H9 (cell line): ENCODE measurements at regions not wholly inside any gene's neighbourhood (a gene's known extent, or its start where the extent isn't known, plus 50 kb on each side); places are given as distances from the start of the nearest gene placed in this dataset.

Experiments used
- DNase-seq: peaks from one replicate; pipeline ENCODE4 v3.0.0-alpha.2; 2017
- H2AFZ ChIP-seq: one replicate; pipeline ENCODE4 v1.6.1; 2013; ENCODE audit warnings: mild to moderate bottlenecking, low read length, control low read depth, moderate library complexity
- H2AK5ac ChIP-seq: 2 replicates; pipeline ENCODE4 v1.6.1; 2013; ENCODE audit warnings: low read length, control low read depth, mixed read lengths; ENCODE audit not compliant: insufficient read length
- H2BK120ac ChIP-seq: one replicate; pipeline ENCODE4 v1.6.1; 2013; ENCODE audit warnings: low read depth, mild to moderate bottlenecking, low read length, control low read depth, inconsistent platforms; ENCODE audit not compliant: poor library complexity, severe bottlenecking
- H2BK12ac ChIP-seq: 2 replicates; pipeline ENCODE4 v1.6.1; 2013; ENCODE audit warnings: low read length, control low read depth, mixed read lengths, low read depth; ENCODE audit not compliant: insufficient read length
- H2BK15ac ChIP-seq: 2 replicates; pipeline ENCODE4 v1.6.1; 2013; ENCODE audit warnings: low read depth, low read length, control low read depth
- H2BK20ac ChIP-seq: one replicate; pipeline ENCODE4 v1.6.1; 2013; ENCODE audit warnings: low read depth, mild to moderate bottlenecking, low read length, control low read depth, inconsistent platforms; ENCODE audit not compliant: poor library complexity, severe bottlenecking
- H2BK5ac ChIP-seq: 2 replicates; pipeline ENCODE4 v1.6.1; 2013; ENCODE audit warnings: low read length, control low read depth, mixed read lengths; ENCODE audit not compliant: insufficient read length
- H3K14ac ChIP-seq: 2 replicates; pipeline ENCODE4 v1.6.1; 2013; ENCODE audit warnings: low read length, control low read depth; ENCODE audit not compliant: insufficient read depth
- H3K18ac ChIP-seq: 2 replicates; pipeline ENCODE4 v1.6.1; 2013; ENCODE audit warnings: low read depth, mild to moderate bottlenecking, mixed read lengths, low read length, control low read depth; ENCODE audit not compliant: insufficient read length
- H3K23ac ChIP-seq: 2 replicates; pipeline ENCODE4 v1.6.1; 2013; ENCODE audit warnings: low read length, control low read depth, mixed read lengths, low read depth; ENCODE audit not compliant: insufficient read length
- H3K23me2 ChIP-seq: 2 replicates; pipeline ENCODE4 v1.6.1; 2013; ENCODE audit warnings: low read depth, mild to moderate bottlenecking, mixed read lengths, low read length, control low read depth; ENCODE audit not compliant: insufficient read length, poor library complexity, severe bottlenecking
- H3K27ac ChIP-seq: 2 replicates; pipeline ENCODE4 v1.5.1; 2013; ENCODE audit warnings: low read length, control low read depth, mixed read lengths, low read depth; ENCODE audit not compliant: insufficient read length
- H3K27me3 ChIP-seq: 2 replicates; pipeline ENCODE4 v1.6.1; 2013; ENCODE audit warnings: low read length, control low read depth, inconsistent platforms; ENCODE audit not compliant: insufficient read depth
- H3K4ac ChIP-seq: 2 replicates; pipeline ENCODE4 v1.6.1; 2013; ENCODE audit warnings: low read depth, mild to moderate bottlenecking, control low read depth, inconsistent platforms, low read length, moderate library complexity
- H3K4me1 ChIP-seq: 2 replicates; pipeline ENCODE4 v1.6.1; 2013; ENCODE audit warnings: low read length, control low read depth, inconsistent platforms; ENCODE audit not compliant: insufficient read depth
- H3K4me2 ChIP-seq: 2 replicates; pipeline ENCODE4 v1.6.1; 2013; ENCODE audit warnings: low read length, control low read depth, mixed read lengths; ENCODE audit not compliant: insufficient read length, insufficient read depth
- H3K56ac ChIP-seq: 2 replicates; pipeline ENCODE4 v1.6.1; 2013; ENCODE audit warnings: low read depth, mild to moderate bottlenecking, mixed read lengths, low read length, control low read depth; ENCODE audit not compliant: insufficient read length
- H3K79me1 ChIP-seq: 2 replicates; pipeline ENCODE4 v1.6.1; 2013; ENCODE audit warnings: low read depth, mild to moderate bottlenecking, moderate library complexity, low read length, control low read depth, inconsistent platforms; ENCODE audit not compliant: insufficient read depth, poor library complexity, severe bottlenecking
- H3K79me2 ChIP-seq: 2 replicates; pipeline ENCODE4 v1.6.1; 2013; ENCODE audit warnings: low read length, control low read depth, inconsistent platforms; ENCODE audit not compliant: insufficient read depth
- H3K9ac ChIP-seq: 2 replicates; pipeline ENCODE4 v1.6.1; 2013; ENCODE audit warnings: low read length, control low read depth, mixed read lengths; ENCODE audit not compliant: insufficient read length; ENCODE audit errors: extremely low read depth
- H3K9me3 ChIP-seq: one replicate; pipeline ENCODE4 v1.6.1; 2013; ENCODE audit warnings: low read depth, low read length, inconsistent platforms; ENCODE audit not compliant: control insufficient read depth
- H3T11ph ChIP-seq: one replicate; pipeline ENCODE4 v1.6.1; 2013; ENCODE audit warnings: mild to moderate bottlenecking, low read length, control low read depth, inconsistent platforms
- H4K20me1 ChIP-seq: one replicate; pipeline ENCODE4 v1.6.1; 2013; ENCODE audit not compliant: control insufficient read depth, insufficient read length, insufficient read depth
- H4K5ac ChIP-seq: 2 replicates; pipeline ENCODE4 v1.6.1; 2013; ENCODE audit warnings: low read depth, mild to moderate bottlenecking, mixed read lengths, low read length, control low read depth; ENCODE audit not compliant: insufficient read length
- H4K8ac ChIP-seq: replicated peaks from 2 replicates; pipeline ENCODE4 v1.6.1; 2013; ENCODE audit warnings: low read length, control low read depth, mixed read lengths, low read depth; ENCODE audit not compliant: insufficient read length
- H4K91ac ChIP-seq: 2 replicates; pipeline ENCODE4 v1.6.1; 2013; ENCODE audit warnings: low read depth, mild to moderate bottlenecking, moderate library complexity, mixed read lengths, low read length, control low read depth; ENCODE audit not compliant: insufficient read length
- H3K27ac Mint-ChIP-seq, 3 experiments: 2 replicates in 2 of 3; 3 replicates in 1 of 3; pipeline ENCODE4 v1.8.0; 2020 to 2021; ENCODE audit warnings: mixed read lengths in 3 of 3, mild to moderate bottlenecking in 1 of 3, moderate library complexity in 1 of 3
- H3K27me3 Mint-ChIP-seq: 2 replicates; pipeline ENCODE4 v1.8.0; 2021; ENCODE audit warnings: low read depth, mild to moderate bottlenecking, moderate library complexity, mixed read lengths
- H3K36me3 Mint-ChIP-seq, 3 experiments: 2 replicates in 2 of 3; 3 replicates in 1 of 3; pipeline ENCODE4 v1.8.0; 2020 to 2021; ENCODE audit warnings: low read depth in 3 of 3, mixed read lengths in 3 of 3; ENCODE audit not compliant: insufficient read depth in 1 of 3
- H3K4me1 Mint-ChIP-seq, 2 experiments: 2 replicates each; pipeline ENCODE4 v1.8.0; 2020; ENCODE audit warnings: mixed read lengths in 2 of 2
- H3K4me3 Mint-ChIP-seq, 2 experiments: 2 replicates in 1 of 2; 3 replicates in 1 of 2; pipeline ENCODE4 v1.8.0; 2020 to 2021; ENCODE audit warnings: mild to moderate bottlenecking in 2 of 2, mixed read lengths in 2 of 2, moderate library complexity in 1 of 2
- H3K9me3 Mint-ChIP-seq, 2 experiments: 2 replicates in 1 of 2; 3 replicates in 1 of 2; pipeline ENCODE4 v1.8.0; 2020; ENCODE audit warnings: mild to moderate bottlenecking in 2 of 2, mixed read lengths in 2 of 2, moderate library complexity in 1 of 2
- TF ChIP-seq, protein P1 (sequence below): fragments of 200-600 bp; sonication (generic); conservative IDR thresholded peaks from 3 replicates; pipeline ENCODE4 v1.8.0; 2021; ENCODE audit warnings: antibody characterized with exemption, mild to moderate bottlenecking

DNA sequence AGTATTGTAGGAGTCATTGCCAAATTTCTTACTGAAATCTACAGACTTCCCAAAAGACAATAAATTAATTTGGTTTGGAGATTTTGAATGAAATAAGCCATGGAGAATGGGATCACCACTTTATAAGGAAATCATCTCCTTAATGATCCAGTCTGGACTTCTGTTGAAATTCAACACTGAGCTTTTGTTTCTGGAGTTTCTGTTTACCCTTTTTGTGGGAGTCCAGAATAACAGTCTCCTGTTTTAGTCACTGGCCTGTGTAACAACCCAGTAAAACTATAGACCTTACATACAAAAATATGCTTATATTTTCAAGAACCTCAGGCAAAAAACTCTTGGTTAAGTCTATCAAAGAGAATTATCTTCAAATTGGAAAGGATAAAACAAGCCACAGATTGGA, 321.7 kb upstream of the PLET1 start:
- Histone ChIP-seq H2BK15ac (no peak overlapping the region), H3K23me2 (no peaks in the 10 kb centered on the region), H4K91ac (no peak overlapping the region), H3K23ac (no peak overlapping the region), H3T11ph (no peak overlapping the region), H2AK5ac (no peak overlapping the region), H3K56ac (no peak overlapping the region), H3K27ac (no peak overlapping the region), H2BK5ac (no peak overlapping the region), H2BK12ac (no peak overlapping the region), H3K9ac (no peak overlapping the region), H3K79me2 (no peaks in the 10 kb centered on the region), H3K4me2 (no peak overlapping the region), H4K20me1 (no peaks in the 10 kb centered on the region), H3K27me3 (no peaks in the 10 kb centered on the region), H3K79me1 (no peaks in the 10 kb centered on the region), H3K4me1 (no peaks in the 10 kb centered on the region), H3K18ac (no peak overlapping the region), H2BK120ac (no peak overlapping the region), H4K8ac (no peak overlapping the region), H3K4ac (no peak overlapping the region), H3K14ac (no peak overlapping the region), H2BK20ac (no peak overlapping the region), H2AFZ (no peak overlapping the region), H4K5ac (no peak overlapping the region), H3K9me3 (no peaks in the 10 kb centered on the region)
- Mint-ChIP-seq H3K4me3 (no peak overlapping the region), H3K27me3 (no peaks in the 10 kb centered on the region; the same call in 1 of the 2 replicates), H3K27ac (no peak overlapping the region), H3K36me3 (no peaks in the 10 kb centered on the region), H3K4me1 (peaks cover 9 to 13% of the 10 kb centered on the region in 2 experiments), H3K9me3 (peaks cover 2 to 5% of the 10 kb centered on the region in 2 experiments; a peak in 3 of 5 replicates)
- no peak for DNase-seq
- TF ChIP-seq, protein P1, sequence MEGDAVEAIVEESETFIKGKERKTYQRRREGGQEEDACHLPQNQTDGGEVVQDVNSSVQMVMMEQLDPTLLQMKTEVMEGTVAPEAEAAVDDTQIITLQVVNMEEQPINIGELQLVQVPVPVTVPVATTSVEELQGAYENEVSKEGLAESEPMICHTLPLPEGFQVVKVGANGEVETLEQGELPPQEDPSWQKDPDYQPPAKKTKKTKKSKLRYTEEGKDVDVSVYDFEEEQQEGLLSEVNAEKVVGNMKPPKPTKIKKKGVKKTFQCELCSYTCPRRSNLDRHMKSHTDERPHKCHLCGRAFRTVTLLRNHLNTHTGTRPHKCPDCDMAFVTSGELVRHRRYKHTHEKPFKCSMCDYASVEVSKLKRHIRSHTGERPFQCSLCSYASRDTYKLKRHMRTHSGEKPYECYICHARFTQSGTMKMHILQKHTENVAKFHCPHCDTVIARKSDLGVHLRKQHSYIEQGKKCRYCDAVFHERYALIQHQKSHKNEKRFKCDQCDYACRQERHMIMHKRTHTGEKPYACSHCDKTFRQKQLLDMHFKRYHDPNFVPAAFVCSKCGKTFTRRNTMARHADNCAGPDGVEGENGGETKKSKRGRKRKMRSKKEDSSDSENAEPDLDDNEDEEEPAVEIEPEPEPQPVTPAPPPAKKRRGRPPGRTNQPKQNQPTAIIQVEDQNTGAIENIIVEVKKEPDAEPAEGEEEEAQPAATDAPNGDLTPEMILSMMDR: no peak
